HepG2 (cell line): ENCODE measurements at regions not wholly inside any gene's neighbourhood (a gene's known extent, or its start where the extent isn't known, plus 50 kb on each side); places are given as distances from the start of the nearest gene placed in this dataset.
A peak's percentile ranks its signal among the peaks of the same experiment; 100 is the strongest.

Source experiments
- ATAC-seq: fragments of 200-7000 bp; cut with Tn5 transposase; 3 replicates; pipeline ENCODE4 v1.9.1; 2020; ENCODE audit warnings: mild to moderate bottlenecking, moderate library complexity
- BruUV-seq: library from RNA; stranded (reverse); fragments of 400-500 nt; replicated peaks from 2 replicates; lab custom pipeline; 2021; lab: Mats Ljungman, UMichigan
- CTCF ChIA-PET: fragments of 300-600 bp; formaldehyde crosslinking; extraction: SDS; loops from one replicate; lab custom pipeline; 2021; ENCODE audit warnings: low total read pairs, inconsistent platforms, low intra/inter-chr PET ratio; lab: Yijun Ruan, JAX
- POLR2A ChIA-PET: fragments of 350-600 bp; sonication (Branson Sonifier 250); formaldehyde crosslinking; loops from one replicate; lab custom pipeline; 2020; ENCODE audit warnings: antibody characterized with exemption, inconsistent platforms; lab: Yijun Ruan, JAX
- DNase-seq: peaks from one replicate; pipeline ENCODE4 v3.0.0-alpha.2; 2015; ENCODE audit warnings: low spot score
- FAIRE-seq: peaks from 3 replicates; lab custom pipeline; 2011; peaks lifted over from hg19 to GRCh38; lab: Jason Lieb, UNC
- H2AFZ ChIP-seq: one replicate; pipeline ENCODE4 v1.6.1; 2011; ENCODE audit warnings: low read length, inconsistent platforms
- H3K27ac ChIP-seq: fragments of 300-600 bp; 3 replicates; pipeline ENCODE4 v1.8.0; 2011; ENCODE audit warnings: mixed run types, mild to moderate bottlenecking, mixed read lengths, low read length, inconsistent platforms; ENCODE audit not compliant: insufficient read depth; ENCODE audit errors: extremely low read length
- H3K27me3 ChIP-seq, 2 experiments: fragments of 200-600 bp in 1 of 2; 2 replicates in 1 of 2; 3 replicates in 1 of 2; pipeline versions ENCODE4 v1.6.0 to v1.8.0; 2011; ENCODE audit warnings: low read length in 2 of 2, mild to moderate bottlenecking in 2 of 2, moderate library complexity in 2 of 2, inconsistent platforms in 1 of 2; ENCODE audit not compliant: insufficient read depth in 2 of 2, control insufficient read depth in 1 of 2
- H3K36me3 ChIP-seq, 2 experiments: fragments of 200-600 bp in 1 of 2; replicated peaks in 1 of 2; 2 replicates in 1 of 2; 3 replicates in 1 of 2; pipeline versions ENCODE4 v1.5.1 to v1.8.0; 2011; ENCODE audit warnings: low read length in 2 of 2, inconsistent platforms in 1 of 2; ENCODE audit not compliant: insufficient read depth in 2 of 2, control insufficient read depth in 1 of 2
- H3K4me1 ChIP-seq: 2 replicates; pipeline ENCODE4 v1.5.1; 2012; ENCODE audit warnings: low read length, inconsistent platforms; ENCODE audit not compliant: insufficient read depth
- H3K4me2 ChIP-seq: 2 replicates; pipeline ENCODE4 v1.6.0; 2011; ENCODE audit warnings: low read depth, low read length, inconsistent platforms
- H3K4me3 ChIP-seq, 3 experiments: fragments of 200-600 bp in 1 of 3; sonication (generic), shearing (Covaris generic) in 1 of 3; replicated peaks in 1 of 3; 2 replicates each; pipeline ENCODE4 v1.5.1; 2011 to 2016; ENCODE audit warnings: low read length in 3 of 3, inconsistent platforms in 2 of 3, low read depth in 2 of 3, mild to moderate bottlenecking in 2 of 3, control low read depth in 1 of 3, mixed read lengths in 1 of 3; ENCODE audit not compliant: insufficient read depth in 1 of 3
- H3K79me2 ChIP-seq: one replicate; pipeline ENCODE4 v1.6.1; 2011; ENCODE audit warnings: low read length, inconsistent platforms; ENCODE audit not compliant: insufficient read depth
- H3K9ac ChIP-seq: 2 replicates; pipeline ENCODE4 v1.6.0; 2011; ENCODE audit warnings: mild to moderate bottlenecking, low read depth, low read length, inconsistent platforms; ENCODE audit not compliant: insufficient read depth
- H3K9me3 ChIP-seq: 2 replicates; pipeline ENCODE4 v1.5.1; 2012; ENCODE audit warnings: mild to moderate bottlenecking, low read length
- H4K20me1 ChIP-seq: 2 replicates; pipeline ENCODE4 v1.6.0; 2011; ENCODE audit warnings: inconsistent platforms, mild to moderate bottlenecking, low read length, moderate library complexity; ENCODE audit not compliant: insufficient read depth
- E2F5 ChIP-seq: sonication (generic); formaldehyde crosslinking; conservative IDR thresholded peaks from 2 replicates; pipeline ENCODE4 v1.4.0; 2020; ENCODE audit warnings: missing genetic modification reagents
- ZFP1 ChIP-seq: IDR thresholded peaks from 2 replicates; pipeline ENCODE4 v1.6.1; 2016
- ZNF263 ChIP-seq: sonication (generic); formaldehyde crosslinking; IDR thresholded peaks from 2 replicates; pipeline ENCODE4 v1.4.0; 2020; ENCODE audit warnings: missing genetic modification reagents
- ZNF710 ChIP-seq: sonication (generic); formaldehyde crosslinking; IDR thresholded peaks from 2 replicates; pipeline ENCODE4 v1.5.0; 2020; ENCODE audit warnings: mild to moderate bottlenecking, missing genetic modification reagents, borderline replicate concordance
- WGBS: methylation state at CpG from one replicate; pipeline ENCODE4 v1.1.6; 2017; ENCODE audit warnings: low lambda C conversion rate; 5-methylcytosine and 5-hydroxymethylcytosine counted together
- in situ Hi-C: cut with HindIII; loops from 2 replicates; pipeline ENCODE4 v1.10.0; 2017; ENCODE audit warnings: low pct_unique_long_range_greater_than_20kb; ENCODE audit not compliant: extremely low pct_ligation_motif_present
- intact Hi-C: fragments of 100-400 bp; cut with micrococcal nuclease; formaldehyde crosslinking; loops from one replicate; pipeline ENCODE4 v1.10.0; 2022; ENCODE audit not compliant: unreplicated experiment

DNA sequence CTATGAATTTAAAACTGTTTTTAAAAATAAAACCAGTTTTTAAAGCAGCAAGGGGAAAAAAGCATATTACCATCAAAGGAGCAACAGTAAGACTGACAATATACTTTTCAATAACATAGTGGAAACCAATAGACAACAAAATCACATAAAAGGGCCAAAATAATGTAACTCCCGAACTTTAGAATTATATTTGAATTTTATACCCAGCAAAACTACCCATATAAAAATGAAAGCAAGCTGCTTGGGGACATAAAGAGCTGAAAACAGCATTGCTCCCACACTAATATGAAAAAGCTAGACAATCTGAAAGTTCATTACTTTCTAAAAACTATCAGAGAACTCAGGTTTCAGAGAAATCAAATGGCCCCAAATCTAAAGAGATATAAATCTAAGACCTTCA, 199.4 kb upstream of the ARID1B start:
- FAIRE-seq = no peak
- H4K20me1 ChIP-seq = no peaks in the 10 kb centered on the region
- BruUV-seq = no TSS peak
- no peak overlapping the region for H2AFZ ChIP-seq
- in situ Hi-C loops = no loop called here
- H3K4me3 ChIP-seq = no peak overlapping the region
- intact Hi-C loops = no loop called here
- no peaks in the 10 kb centered on the region for H3K36me3 ChIP-seq
- H3K79me2 ChIP-seq = no peaks in the 10 kb centered on the region
- no peaks in the 10 kb centered on the region for H3K4me1 ChIP-seq
- ChIA-PET POLR2A (no interaction called here), CTCF (no interaction called here)
- no peak for ATAC-seq
- WGBS = 0% methylated on average over 1 of the region's 1 CpG
- H3K27ac ChIP-seq = no peak overlapping the region
- H3K4me2 ChIP-seq = no peak overlapping the region
- peaks cover 37% of the 10 kb centered on the region for H3K9me3 ChIP-seq
- no peak for DNase-seq
- peaks cover 0 to 1% of the 10 kb centered on the region in 2 experiments; a peak in 1 of 5 replicates for H3K27me3 ChIP-seq
- TF ChIP-seq ZFP1 (CRISPR knock-in tag) (peak; percentile 98), ZNF263 (CRISPR knock-in tag) (no peak)
- no peak overlapping the region for H3K9ac ChIP-seq

DNA sequence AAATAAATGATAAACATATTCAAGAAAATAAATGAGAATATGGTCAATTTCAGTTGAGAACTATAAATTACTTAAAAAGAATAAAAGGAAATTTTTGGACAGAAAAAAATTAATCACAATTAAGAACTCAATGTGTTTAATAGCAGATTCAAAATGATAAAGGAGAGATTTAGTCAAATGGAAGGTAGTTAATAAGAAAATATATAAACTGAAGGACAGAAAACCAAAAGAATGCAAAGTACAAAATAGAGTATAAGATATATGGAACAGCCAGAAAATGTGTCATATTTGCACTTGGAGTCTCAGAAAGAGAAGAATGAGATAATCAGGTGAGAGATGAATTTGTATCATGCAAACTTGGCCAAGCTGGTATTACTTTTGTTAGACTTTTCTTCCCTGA, 201.8 kb upstream of the ARID1B start:
- CTCF ChIA-PET = no interaction called here
- Histone ChIP-seq H3K79me2 (no peaks in the 10 kb centered on the region), H3K27me3 (peaks cover 0 to 15% of the 10 kb centered on the region in 2 experiments; a peak in 1 of 5 replicates)
- TF ChIP-seq E2F5 (CRISPR knock-in tag) = no peak
- TF ChIP-seq ZNF710 (CRISPR knock-in tag) = no peak
- TF ChIP-seq, all 625 proteins: peak for 0
- ATAC-seq (no peak), FAIRE-seq (no peak), DNase-seq (no peak)
- no TSS peak for BruUV-seq
- Histone ChIP-seq H2AFZ (peak overlapping the region; percentile 15), H4K20me1 (no peaks in the 10 kb centered on the region), H3K9me3 (peaks cover 37% of the 10 kb centered on the region), H3K4me3 (no peak overlapping the region), H3K27ac (no peak overlapping the region), H3K4me1 (no peaks in the 10 kb centered on the region), H3K9ac (no peak overlapping the region), H3K36me3 (no peaks in the 10 kb centered on the region), H3K4me2 (no peak overlapping the region)
- intact Hi-C loops (no loop called here), in situ Hi-C loops (no loop called here)
- POLR2A ChIA-PET = no interaction called here
